Right lobe of liver (tissue), 4 donors: ENCODE measurements at regions not wholly inside any gene's neighbourhood (a gene's known extent, or its start where the extent isn't known, plus 50 kb on each side); places are given as distances from the start of the nearest gene placed in this dataset.

Source experiments
- CTCF ChIP-seq, 4 donors: fragments of 200-600 bp in 3 of 4; fragments of 450-650 bp in 1 of 4; IDR thresholded peaks; one replicate each; pipeline versions ENCODE4 v1.5.1 to v1.8.0; 2016 to 2022; ENCODE audit warnings: antibody characterized with exemption in 4 of 4, mild to moderate bottlenecking in 2 of 4
- POLR2A ChIP-seq: fragments of 450-650 bp; IDR thresholded peaks from one replicate; pipeline ENCODE4 v1.6.1; 2017; ENCODE audit warnings: antibody characterized with exemption, mild to moderate bottlenecking
- donor health status: DM: no; HTN: no; CAD: no.
- donor health status: DM: no; HTN: no; CAD: no.
- donor health status: DM: no; HTN: yes; CAD: no.

- TF ChIP-seq POLR2A (no peak), CTCF (IDR thresholded peaks at IDR 0.05) (no peak)
These were observed 86.0 kb upstream of the SNTG2 start for GRCh38 chr2:864501-865106.
